Keratinocyte (primary cell): ENCODE measurements at regions not wholly inside any gene's neighbourhood (a gene's known extent, or its start where the extent isn't known, plus 50 kb on each side); places are given as distances from the start of the nearest gene placed in this dataset.

Experiments
- DNase-seq: peaks from one replicate; pipeline ENCODE4 v3.0.0-alpha.2; 2011; ENCODE audit warnings: low read depth, missing footprints, low spot score
- FAIRE-seq: peaks from 2 replicates; lab custom pipeline; 2011; peaks lifted over from hg19 to GRCh38; lab: Jason Lieb, UNC
- H2AFZ ChIP-seq: 2 replicates; pipeline ENCODE4 v1.6.0; 2012; ENCODE audit warnings: low read length, control low read depth, inconsistent platforms; ENCODE audit not compliant: control insufficient read depth
- H3K27ac ChIP-seq: 2 replicates; pipeline ENCODE4 v1.5.1; 2011; ENCODE audit warnings: low read length; ENCODE audit not compliant: control insufficient read depth, insufficient read depth
- H3K27me3 ChIP-seq: 3 replicates; pipeline ENCODE4 v1.6.0; 2011; ENCODE audit warnings: low read length; ENCODE audit not compliant: control insufficient read depth, insufficient read depth; ENCODE audit errors: extremely low read depth
- H3K36me3 ChIP-seq, 2 experiments: 2 replicates in 1 of 2; 3 replicates in 1 of 2; pipeline ENCODE4 v1.5.1; 2011; ENCODE audit warnings: low read length in 2 of 2, mild to moderate bottlenecking in 1 of 2; ENCODE audit not compliant: control insufficient read depth in 2 of 2, insufficient read depth in 2 of 2; ENCODE audit errors: extremely low read depth in 1 of 2
- H3K4me1 ChIP-seq: 3 replicates; pipeline ENCODE4 v1.5.1; 2011; ENCODE audit warnings: low read length; ENCODE audit not compliant: control insufficient read depth, insufficient read depth; ENCODE audit errors: extremely low read depth
- H3K4me2 ChIP-seq: 3 replicates; pipeline ENCODE4 v1.6.0; 2011; ENCODE audit warnings: low read depth, low read length; ENCODE audit not compliant: control insufficient read depth, insufficient read depth; ENCODE audit errors: extremely low read depth
- H3K4me3 ChIP-seq, 3 experiments: fragments of 200-600 bp in 1 of 3; sonication (generic) in 1 of 3; 2 replicates in 2 of 3; 3 replicates in 1 of 3; pipeline ENCODE4 v1.5.1; 2011 to 2016; ENCODE audit warnings: low read length in 3 of 3, mild to moderate bottlenecking in 3 of 3, control low read depth in 2 of 3, inconsistent platforms in 1 of 3, low read depth in 1 of 3, mixed read lengths in 1 of 3, mixed run types in 1 of 3, moderate library complexity in 1 of 3; ENCODE audit not compliant: control insufficient read depth in 2 of 3, insufficient read depth in 2 of 3; ENCODE audit errors: extremely low read depth in 1 of 3
- H3K79me2 ChIP-seq: 2 replicates; pipeline ENCODE4 v1.6.0; 2012; ENCODE audit warnings: low read length; ENCODE audit not compliant: control insufficient read depth, insufficient read depth
- H3K9ac ChIP-seq: 3 replicates; pipeline ENCODE4 v1.6.0; 2011; ENCODE audit warnings: low read length; ENCODE audit not compliant: control insufficient read depth, insufficient read depth; ENCODE audit errors: extremely low read depth
- H3K9me1 ChIP-seq: 3 replicates; pipeline ENCODE4 v1.6.0; 2011; ENCODE audit warnings: low read length; ENCODE audit not compliant: control insufficient read depth, insufficient read depth; ENCODE audit errors: extremely low read depth
- H3K9me3 ChIP-seq: 2 replicates; pipeline ENCODE4 v1.5.1; 2012; ENCODE audit warnings: low read depth, low read length; ENCODE audit not compliant: control insufficient read depth
- H4K20me1 ChIP-seq: 3 replicates; pipeline ENCODE4 v1.6.0; 2011; ENCODE audit warnings: low read length; ENCODE audit not compliant: control insufficient read depth, insufficient read depth; ENCODE audit errors: extremely low read depth
- EZH2 ChIP-seq: IDR thresholded peaks from one replicate; pipeline ENCODE4 v1.6.1; 2012; ENCODE audit warnings: inconsistent platforms, mild to moderate bottlenecking, low read length, moderate library complexity
- dilution Hi-C: fragments of 300-500 bp; cut with MboI; formaldehyde crosslinking; loops from one replicate; pipeline ENCODE4 v1.7.0; 2020; ENCODE audit warnings: low sequenced_read_pairs; ENCODE audit not compliant: extremely low pct_ligation_motif_present
- TF ChIP-seq, protein P1 (sequence below), 3 experiments: IDR thresholded peaks in 1 of 3; conservative IDR thresholded peaks in 1 of 3; optimal IDR thresholded peaks in 1 of 3; 2 replicates in 2 of 3; 3 replicates in 1 of 3; pipeline versions ENCODE3 to v1.5.1; 2011; ENCODE audit warnings: low read length in 3 of 3, mild to moderate bottlenecking in 3 of 3, moderate library complexity in 2 of 3, control low read depth in 1 of 3, inconsistent platforms in 1 of 3; ENCODE audit not compliant: insufficient read depth in 2 of 3; ENCODE audit errors: extremely low read depth in 1 of 3

DNA sequence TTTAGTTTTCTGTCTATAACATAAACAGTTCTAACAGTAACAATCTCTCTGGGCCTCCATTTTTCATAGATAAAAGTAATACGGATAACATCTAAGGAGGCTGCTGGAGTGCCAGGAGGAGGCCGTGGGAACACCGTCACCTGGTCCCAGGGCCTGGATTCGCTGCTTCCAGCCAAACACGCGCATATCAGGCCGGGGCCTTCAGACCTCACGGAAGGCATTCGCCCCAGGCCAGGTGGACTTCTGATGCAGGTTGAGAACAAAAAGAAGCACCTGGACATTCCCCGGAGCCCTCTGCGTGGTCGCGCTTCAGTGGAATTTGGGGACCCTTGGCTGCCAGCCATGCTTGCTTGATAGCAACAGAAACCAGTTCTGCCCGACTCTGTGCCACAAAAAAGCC, 113.1 kb upstream of the GUCA2B start:
- Histone ChIP-seq H3K27me3 (no peaks in the 10 kb centered on the region), H3K27ac (no peak overlapping the region), H3K79me2 (no peaks in the 10 kb centered on the region), H3K9ac (no peak overlapping the region), H3K9me1 (no peaks in the 10 kb centered on the region), H3K4me1 (no peaks in the 10 kb centered on the region), H4K20me1 (no peaks in the 10 kb centered on the region), H3K4me3 (no peak overlapping the region), H3K36me3 (no peaks in the 10 kb centered on the region), H3K9me3 (no peaks in the 10 kb centered on the region), H2AFZ (no peak overlapping the region), H3K4me2 (no peak overlapping the region)
- DNase-seq (no peak), FAIRE-seq (no peak)
- dilution Hi-C loops = no loop called here
- TF ChIP-seq, protein P1, sequence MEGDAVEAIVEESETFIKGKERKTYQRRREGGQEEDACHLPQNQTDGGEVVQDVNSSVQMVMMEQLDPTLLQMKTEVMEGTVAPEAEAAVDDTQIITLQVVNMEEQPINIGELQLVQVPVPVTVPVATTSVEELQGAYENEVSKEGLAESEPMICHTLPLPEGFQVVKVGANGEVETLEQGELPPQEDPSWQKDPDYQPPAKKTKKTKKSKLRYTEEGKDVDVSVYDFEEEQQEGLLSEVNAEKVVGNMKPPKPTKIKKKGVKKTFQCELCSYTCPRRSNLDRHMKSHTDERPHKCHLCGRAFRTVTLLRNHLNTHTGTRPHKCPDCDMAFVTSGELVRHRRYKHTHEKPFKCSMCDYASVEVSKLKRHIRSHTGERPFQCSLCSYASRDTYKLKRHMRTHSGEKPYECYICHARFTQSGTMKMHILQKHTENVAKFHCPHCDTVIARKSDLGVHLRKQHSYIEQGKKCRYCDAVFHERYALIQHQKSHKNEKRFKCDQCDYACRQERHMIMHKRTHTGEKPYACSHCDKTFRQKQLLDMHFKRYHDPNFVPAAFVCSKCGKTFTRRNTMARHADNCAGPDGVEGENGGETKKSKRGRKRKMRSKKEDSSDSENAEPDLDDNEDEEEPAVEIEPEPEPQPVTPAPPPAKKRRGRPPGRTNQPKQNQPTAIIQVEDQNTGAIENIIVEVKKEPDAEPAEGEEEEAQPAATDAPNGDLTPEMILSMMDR (optimal IDR thresholded peaks at IDR 0.05 in 1 of 3, IDR thresholded peaks at IDR 0.05 in 1 of 3, conservative IDR thresholded peaks at IDR 0.05 in 1 of 3; ENCODE audit: extremely low read depth in 1 of 3, insufficient read depth in 2 of 3, low read length in 3 of 3) = no peak
- TF ChIP-seq EZH2 = no peak

DNA sequence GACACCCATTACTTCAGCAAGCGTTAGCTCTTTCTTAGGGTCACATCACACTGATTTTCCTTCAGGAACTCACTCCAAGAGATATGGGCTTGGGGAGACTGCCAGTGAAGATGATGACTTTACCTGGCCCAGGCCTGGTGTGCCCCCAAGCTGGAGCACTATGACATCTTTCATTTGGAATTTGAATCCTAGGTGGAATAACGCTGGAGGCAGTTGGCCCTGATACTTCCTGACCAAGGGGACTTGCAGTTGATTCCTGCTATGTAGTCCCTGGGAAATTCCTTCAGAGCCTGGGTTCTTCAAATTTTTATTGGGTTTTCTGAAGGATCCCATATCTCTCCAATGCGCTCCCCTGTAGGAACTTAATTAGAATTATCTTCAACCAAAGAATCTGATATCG, 114.9 kb upstream of the GUCA2B start:
- H3K27me3 ChIP-seq = peaks cover 6% of the 10 kb centered on the region
- H3K79me2 ChIP-seq = no peaks in the 10 kb centered on the region
- H3K27ac ChIP-seq = no peak overlapping the region
- H3K9me3 ChIP-seq = no peaks in the 10 kb centered on the region
- no peak for DNase-seq
- no peaks in the 10 kb centered on the region for H3K9me1 ChIP-seq
- no peak overlapping the region for H3K9ac ChIP-seq
- dilution Hi-C loops = no loop called here
- H2AFZ ChIP-seq = no peak overlapping the region
- H3K4me2 ChIP-seq = no peak overlapping the region
- TF ChIP-seq, protein P1 (optimal IDR thresholded peaks at IDR 0.05 in 1 of 3, IDR thresholded peaks at IDR 0.05 in 1 of 3, conservative IDR thresholded peaks at IDR 0.05 in 1 of 3; ENCODE audit: extremely low read depth in 1 of 3, insufficient read depth in 2 of 3, low read length in 3 of 3) = no peak
- TF ChIP-seq EZH2 = no peak
- peaks cover 7% of the 10 kb centered on the region for H3K4me1 ChIP-seq
- H4K20me1 ChIP-seq = no peaks in the 10 kb centered on the region
- FAIRE-seq = no peak
- no peak overlapping the region for H3K4me3 ChIP-seq
- H3K36me3 ChIP-seq = no peaks in the 10 kb centered on the region
